Limb (tissue), 2 donors: ENCODE measurements at regions not wholly inside any gene's neighbourhood (a gene's known extent, or its start where the extent isn't known, plus 50 kb on each side); places are given as distances from the start of the nearest gene placed in this dataset.

Source experiments
- DNase-seq, 2 donors: peaks; one replicate each; pipeline ENCODE4 v3.0.0-alpha.2; 2016; ENCODE audit errors: extremely low spot score in 2 of 2

- no peak for DNase-seq
These were observed 54.5 kb upstream of the ME3 start for GRCh38 chr11:86726770-86727504.

GRCh38 chr11:86726118-86726753 lies 53.8 kb upstream of the ME3 start:
- no peak for DNase-seq

- no peak for DNase-seq
These were observed 51.7 kb upstream of the ME3 start for GRCh38 chr11:86724137-86724536.

- no peak for DNase-seq
These were observed 50.9 kb upstream of the ME3 start for GRCh38 chr11:86723281-86723680.

GRCh38 chr11:86722748-86723147 lies 50.3 kb upstream of the ME3 start:
- DNase-seq, result no peak
